SKM-1 treated with dmso at 0.1 percent for 144 hours (cell line): ENCODE measurements at regions not wholly inside any gene's neighbourhood (a gene's known extent, or its start where the extent isn't known, plus 50 kb on each side); places are given as distances from the start of the nearest gene placed in this dataset.
"Not testable (repeated sequence)": the region's sequence is repeated elsewhere in the genome, so short reads cannot be mapped to it uniquely, and the experiment has no call there.

Experiments
- DNase-seq: peaks from one replicate; lab custom pipeline; 2025; ENCODE audit not compliant: unreplicated experiment; lab: John Stamatoyannopoulos, UW

DNA sequence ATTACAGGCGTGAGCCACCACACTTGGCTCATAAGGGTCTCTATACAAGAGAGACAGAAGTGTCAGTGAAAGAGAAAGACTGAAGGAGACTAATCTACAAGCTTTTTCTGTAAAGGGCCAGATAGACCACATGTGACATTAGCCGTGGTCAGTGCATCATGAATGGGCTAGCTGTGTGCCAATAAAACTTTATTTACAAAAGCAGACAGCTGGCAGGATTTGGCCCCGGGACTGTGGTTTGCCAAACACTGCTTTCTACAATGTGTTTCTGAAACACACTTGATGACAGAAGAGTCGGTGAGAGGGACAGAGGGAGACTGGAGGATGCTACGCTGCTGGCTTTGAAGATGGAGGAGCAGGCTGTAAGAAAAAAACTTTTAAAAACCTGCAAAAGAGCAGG, 285.4 kb downstream of the TFAP2C start:
- DNase-seq: no peak

DNA sequence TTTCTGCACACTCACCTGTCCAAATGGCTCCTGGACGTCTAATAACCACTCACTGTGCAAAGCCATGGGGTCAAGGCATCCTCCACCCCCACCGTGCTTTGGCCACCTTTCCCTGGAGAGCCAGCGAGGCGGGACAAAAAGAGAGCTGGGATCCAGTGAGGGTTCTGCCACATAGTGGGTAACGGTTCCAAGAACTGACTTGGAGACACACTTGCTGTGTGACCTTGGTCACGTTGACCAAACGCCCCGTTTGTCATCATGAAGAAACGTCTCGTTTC, 287.2 kb downstream of the TFAP2C start:
- DNase-seq: no peak

DNA sequence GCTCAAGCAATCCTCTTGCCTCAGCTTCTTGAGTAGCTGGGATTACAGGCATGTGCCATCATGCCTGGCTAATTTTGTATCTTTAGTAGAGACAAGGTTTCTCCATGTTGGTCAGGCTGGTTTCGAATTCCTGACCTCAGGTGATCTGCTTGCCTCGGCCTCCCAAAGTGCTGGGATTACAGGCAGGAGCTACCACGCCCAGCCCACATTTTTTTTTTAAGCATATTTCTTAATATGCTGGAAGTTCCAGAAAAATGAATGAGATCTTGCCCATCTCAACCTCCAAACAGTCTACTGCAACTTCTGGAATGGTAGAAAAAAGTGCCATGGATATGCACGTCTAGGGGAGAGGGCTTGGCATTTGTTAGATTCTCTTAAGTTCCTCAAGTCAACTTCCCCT, 290.9 kb downstream of the TFAP2C start:
- not testable (repeated sequence) for DNase-seq

DNA sequence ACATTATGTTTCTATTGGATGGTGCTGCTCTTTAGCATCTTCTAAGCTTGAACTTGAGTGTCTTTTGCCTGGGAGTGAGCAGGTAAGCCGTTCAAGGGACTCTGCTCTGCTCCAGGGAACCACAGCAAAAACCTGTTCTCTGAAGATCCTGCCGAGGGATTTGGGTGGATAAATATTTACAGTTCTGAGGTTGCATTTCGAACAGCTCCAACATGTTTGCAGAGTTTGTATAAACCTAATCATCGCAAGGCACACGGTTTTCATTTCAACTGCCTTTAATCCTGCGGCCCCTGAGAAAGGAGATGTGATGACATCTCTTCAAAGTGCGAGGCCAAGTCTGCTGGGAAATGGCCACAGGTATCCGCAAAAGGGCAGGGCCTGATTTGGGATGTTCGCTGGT, 293.4 kb downstream of the TFAP2C start:
- DNase-seq: no peak

DNA sequence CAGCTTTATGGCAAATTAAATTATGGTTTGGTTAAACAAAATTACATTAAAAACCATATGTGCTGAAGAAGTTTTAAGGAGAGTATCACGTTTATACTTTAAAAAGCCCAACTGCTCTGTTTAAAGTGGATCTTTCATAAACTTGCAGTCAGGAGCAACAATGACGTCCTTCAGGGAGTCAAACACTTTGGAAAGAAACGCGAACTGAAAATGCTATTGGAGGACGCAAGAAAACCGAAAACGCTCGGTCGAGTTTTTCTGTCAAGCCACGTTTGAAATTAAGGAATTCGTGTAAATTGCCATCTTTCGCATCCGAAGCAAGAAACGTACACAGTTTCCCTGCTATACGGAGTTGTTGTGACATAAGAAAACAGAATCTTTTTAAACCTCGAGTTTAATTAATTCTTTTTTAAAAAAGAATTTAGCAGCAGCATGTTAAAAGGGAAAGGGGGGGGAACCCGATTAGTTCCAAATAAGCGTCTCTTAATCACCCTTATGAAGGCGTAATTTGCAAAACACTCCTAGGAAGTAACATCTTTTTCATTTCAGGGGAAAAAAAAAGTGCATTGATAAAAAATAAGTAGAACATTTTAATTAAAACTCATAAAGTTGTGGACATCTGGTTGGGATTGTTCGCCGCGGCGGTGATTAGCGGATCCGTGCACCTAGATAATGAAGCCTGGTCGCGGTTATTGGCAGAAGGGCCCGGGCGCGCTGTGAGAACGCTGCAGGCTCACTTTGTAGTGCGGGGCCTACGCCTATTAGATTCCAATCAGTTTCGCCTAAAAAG, 295.4 kb downstream of the TFAP2C start:
- no peak for DNase-seq

DNA sequence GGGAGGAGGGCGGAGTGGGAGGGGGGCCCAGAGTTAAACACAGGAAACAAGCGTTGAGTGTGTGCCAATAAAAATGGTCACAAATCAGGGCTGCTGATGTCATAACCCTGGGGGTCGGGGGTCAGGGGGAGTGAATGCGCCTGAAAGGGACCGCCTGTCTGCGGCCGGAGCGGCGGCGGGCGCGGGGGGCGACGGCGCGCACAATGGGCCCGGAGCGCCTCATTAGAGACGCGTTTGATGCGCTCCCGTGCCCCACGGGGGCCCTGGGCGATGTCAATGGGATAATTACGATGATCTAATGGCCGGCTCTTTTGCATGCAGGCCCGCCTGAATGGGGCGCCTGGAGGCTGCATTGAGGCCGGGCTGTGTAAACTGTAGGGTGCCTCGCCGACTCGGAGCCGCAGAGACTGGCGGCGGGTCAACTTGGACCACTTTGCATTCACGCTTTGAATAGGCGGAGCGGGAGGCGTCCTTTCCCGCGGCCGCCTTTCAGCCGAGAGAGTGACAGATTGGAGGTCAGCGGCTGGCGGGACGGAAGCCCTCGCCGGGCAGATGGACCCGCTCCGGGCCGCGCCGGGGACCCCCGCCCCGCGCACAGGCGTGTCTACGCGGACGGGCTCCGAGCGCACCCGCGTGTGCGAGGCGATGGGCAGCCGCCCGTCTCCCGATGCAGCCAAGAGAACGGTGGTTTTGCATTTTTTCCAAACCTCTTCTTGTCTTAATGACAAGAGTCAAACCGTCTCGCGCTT, 296.1 kb downstream of the TFAP2C start:
- no peak for DNase-seq

DNA sequence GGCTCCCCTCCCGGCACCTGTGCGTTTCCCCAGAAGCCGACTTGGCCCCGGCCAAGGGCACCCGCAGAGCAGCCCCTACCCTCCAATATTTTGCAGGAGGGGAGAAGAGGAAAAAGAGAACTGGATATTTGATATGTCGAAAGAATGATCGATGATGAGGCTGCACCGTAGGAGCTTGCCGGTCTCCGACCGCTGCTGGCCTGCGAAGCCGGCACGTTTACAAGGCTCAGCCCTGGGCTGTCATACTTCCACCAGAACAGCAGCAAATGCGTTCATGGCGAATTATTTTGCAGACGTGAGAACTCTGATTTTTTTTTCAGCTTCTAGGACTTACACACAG, 296.7 kb downstream of the TFAP2C start:
- no peak for DNase-seq

DNA sequence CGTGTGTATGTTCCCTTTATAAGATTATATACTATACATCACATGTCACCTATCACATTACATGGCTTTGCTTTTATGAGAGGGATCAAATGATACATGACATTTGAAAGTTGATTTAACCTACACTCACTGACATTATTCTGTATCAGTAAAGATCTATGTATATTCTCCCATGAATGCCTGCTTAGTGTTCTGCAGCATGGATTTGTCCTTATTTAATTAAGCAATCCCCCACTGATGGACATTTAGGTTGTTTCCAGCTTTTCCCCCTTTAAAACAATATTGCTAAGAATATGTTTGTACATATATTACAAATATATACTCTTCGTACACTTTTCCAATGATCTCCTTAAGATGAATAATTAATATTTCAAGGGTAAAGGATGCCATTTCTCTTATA, 297.4 kb downstream of the TFAP2C start:
- no peak for DNase-seq

DNA sequence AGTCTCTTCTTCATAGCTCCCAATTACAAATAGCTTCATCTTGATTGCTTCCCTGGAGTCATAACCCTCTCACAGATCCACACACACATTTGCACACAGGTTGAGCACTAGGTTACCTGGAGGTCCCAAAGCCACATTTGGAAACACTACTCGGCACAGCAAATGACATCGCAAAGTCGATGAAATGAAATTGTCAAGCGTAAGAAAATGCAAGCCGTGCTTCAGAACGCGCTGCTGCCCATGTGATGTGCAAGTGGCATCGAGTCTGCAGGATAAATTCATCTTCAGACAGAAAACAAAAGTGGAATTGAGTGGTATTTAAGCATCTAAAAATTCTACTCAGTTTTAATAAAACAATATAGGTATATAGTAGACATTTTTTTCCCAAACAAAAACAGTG, 298.0 kb downstream of the TFAP2C start:
- no peak for DNase-seq

DNA sequence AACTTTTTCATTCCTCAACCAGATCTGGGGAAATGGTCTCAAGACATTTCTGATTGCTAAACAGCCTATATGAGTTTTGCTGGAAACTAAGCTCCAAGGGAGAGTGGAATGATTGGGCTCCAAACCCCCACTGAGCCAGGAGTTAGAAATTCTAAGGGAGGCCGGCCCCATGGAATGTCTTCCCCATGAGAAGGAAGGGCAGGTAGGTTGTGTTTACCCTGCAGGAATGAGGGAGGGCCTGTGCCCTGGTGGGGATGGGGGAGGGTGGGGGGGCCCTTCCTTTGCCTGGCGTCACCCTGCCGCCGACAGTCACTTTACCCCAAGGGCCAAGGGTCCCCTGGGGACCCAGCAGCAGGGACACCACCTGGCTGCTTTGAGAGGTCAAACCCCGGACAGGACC, 298.9 kb downstream of the TFAP2C start:
- DNase-seq: no peak

DNA sequence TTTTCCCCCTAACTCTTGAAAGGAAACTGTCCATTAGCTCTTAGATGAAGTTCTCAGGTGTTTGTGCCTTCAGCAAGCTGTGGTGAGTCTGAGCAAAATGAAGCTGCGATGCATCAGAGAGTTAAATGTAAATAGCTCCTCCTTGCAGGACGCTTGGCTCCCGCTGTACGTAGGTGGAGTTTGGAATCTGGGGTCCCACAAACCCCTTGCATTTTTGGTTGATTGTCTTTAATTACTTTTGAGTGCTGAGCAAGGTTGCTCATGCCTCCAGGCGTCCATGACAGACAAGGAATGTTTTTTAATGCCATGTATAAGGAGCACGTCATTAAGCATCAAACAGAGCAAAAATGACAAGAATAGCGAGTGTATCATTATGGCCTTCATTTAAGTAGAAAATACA, 300.5 kb downstream of the TFAP2C start:
- DNase-seq: no peak

DNA sequence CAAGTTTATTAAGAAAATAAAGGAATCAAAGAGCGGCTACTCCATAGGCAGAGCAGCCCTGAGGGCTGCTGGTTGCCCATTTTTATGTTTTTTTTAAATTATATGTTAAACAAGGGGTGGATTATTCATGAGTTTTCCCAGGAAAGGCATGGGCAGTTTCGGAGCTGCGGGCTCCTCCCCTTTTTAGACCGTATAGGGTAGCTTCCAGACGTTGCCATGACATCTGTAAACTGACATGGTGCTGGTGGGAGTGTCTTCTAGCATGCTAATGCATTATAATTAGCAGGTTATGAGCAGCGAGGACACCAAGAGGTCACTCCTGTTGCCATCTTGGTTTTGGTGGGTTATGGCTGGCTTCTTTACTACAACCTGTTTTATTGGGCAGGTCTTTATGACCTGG, 301.8 kb downstream of the TFAP2C start:
- DNase-seq: no peak

DNA sequence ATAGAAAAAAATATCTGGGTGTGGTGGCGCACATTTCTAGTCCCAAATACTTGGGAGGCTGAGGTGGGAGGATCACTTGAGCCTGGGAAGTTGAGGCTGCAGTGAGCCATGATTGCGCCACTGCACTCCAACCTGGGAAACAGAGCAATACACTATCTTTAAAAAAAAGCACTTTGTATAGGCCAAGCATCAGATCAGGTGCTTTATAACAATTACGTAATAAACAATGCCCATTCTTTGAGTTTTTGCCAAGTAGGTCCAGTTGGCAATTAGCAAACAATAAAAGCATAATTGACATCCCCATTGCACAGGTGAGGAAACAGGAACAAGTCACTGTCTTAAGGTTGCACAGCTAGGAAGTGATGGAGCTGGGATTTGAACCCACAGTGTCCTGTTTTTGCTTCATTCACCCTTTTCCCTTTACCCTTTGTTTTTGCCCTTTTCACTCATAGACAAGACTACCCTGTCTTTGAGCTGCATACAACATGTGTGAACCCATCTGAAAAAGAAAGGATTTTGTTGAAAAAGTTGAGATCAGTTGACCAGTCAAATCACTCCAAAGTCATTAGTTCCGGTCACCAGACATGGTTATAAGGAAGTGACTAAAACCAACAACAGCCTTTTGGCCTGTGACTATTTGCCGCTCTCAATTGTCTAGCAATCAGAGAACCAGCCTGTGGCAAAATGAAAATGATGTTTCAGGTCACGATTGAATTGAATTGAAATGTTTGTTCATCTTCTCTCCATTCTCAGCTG, 303.6 kb downstream of the TFAP2C start:
- no peak for DNase-seq

DNA sequence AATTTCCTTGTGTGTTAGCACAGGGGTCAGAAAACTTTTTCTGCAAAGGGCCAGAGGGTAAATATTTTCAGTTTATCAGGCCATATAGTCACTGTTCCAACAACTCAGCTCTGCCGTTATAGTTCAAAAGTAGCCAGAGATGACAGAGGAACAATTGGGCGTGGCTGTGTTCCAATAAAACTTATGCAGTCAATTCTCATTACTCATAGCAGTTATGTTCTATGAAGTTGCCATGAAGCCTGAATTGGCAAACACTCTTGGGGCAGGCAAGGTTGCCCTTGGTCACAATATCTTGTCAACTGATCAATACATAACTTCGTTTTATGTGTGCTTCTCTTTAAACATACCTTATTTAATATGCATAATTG, 304.2 kb downstream of the TFAP2C start:
- DNase-seq: no peak

DNA sequence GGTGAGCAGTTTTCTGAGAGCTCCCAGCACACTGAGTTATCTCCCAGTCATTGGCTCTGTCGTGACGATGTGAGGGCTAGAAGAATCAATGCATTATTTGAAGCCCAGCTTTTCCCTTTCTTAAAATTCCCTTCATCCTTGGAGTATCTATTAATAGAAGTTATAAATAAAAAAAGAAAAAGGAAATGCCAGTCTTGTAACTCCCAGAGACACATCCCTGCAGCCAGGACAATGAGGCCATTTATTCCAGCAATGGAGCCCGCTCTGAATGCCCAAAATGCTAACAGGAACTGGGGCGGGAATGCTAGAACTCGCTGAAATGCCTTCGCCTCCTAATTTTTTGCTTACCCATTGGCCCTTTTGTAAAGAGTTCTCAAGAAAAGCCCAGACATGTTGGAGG, 305.8 kb downstream of the TFAP2C start:
- no peak for DNase-seq

DNA sequence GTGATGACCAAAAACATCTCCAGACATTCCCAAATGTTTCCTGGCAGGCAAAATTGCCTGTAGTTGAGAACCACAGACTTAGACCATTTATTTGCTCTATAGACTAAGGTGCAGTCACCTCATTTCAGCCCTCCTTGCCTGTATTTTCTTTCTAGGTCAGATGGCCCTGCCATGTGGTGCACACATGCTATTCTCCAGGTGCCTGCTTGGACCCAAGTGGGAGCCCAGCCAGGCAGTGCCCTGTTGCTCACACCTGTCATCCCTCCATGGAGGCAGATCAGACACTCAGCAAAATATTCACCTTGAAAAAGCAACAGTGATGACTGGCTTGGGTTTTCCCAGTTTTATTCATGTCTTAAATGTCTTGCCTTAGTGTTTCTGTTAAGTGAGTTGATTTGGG, 311.4 kb downstream of the TFAP2C start:
- DNase-seq: no peak

DNA sequence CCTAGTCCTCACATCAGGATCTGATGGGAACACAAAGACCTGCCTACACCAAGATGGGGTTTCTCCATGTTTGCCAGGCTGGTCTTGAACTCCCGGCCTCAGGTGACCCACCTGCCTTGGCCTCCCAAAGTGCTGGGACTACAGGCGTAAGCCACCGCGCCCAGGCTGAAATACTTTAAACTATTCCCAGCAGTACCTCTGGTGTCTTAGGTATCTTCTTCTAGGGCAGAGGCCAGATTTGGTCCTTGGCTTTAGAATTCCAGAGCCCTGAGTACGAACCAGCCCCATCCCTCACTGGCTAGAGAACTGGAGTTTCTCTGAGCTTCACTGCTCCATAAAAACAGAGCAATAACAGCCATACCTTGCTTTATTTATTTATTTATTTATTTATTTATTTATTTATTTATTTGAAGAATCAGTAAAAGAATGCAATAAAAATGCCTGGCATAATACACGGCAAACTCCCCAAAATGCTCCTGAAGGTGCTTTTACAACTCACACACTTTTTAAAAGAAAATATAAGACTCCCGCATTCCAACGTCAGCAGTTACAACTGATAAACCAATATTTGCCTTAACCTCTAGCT, 312.1 kb downstream of the TFAP2C start:
- no peak for DNase-seq

DNA sequence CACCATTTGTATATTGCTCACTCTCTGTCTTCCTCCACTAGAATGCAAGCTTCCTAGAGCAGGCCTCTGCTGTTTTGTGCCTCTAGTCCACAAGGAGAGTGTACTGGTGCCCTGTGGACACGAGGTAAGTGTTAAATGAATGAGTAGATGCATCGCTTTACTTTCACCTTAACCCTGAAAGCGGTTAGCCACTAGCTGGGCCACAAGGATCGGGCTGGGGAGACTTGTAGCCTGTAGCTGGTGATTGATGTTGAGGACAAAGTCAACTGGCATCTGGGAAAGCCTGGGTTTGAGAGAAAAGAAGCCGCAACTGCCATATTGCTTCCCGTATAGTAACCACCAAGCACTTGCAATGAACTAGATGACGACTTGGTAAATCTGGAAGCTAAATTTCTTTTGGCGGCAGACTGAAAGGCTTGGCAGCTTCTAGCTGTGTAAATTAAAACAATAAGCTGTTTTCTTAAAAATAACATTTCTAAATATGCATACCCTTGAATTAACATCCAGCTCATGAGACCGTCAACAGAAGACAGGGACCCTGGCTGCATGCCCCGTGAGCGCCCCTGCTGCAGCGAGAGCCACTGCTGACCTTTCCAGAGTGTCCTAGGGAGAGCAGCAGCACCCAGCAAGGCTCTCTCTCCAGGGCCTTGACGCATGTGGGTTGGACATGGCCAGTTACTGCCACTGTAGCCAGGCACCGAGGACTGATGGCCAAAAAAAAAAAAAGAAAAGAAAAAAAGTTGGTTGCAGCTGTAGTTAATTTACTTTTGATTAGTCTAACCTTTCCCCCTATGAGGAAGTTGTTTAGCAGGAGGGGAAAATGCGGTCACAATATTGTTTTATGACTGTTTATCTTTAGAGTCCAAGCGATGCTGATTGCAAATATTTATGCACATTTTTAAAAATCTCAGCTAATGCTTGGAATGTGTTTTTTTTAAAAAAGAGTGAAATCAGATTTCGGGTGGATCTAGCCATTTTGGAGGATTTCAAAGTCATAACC, 315.1 kb downstream of the TFAP2C start:
- no peak for DNase-seq

DNA sequence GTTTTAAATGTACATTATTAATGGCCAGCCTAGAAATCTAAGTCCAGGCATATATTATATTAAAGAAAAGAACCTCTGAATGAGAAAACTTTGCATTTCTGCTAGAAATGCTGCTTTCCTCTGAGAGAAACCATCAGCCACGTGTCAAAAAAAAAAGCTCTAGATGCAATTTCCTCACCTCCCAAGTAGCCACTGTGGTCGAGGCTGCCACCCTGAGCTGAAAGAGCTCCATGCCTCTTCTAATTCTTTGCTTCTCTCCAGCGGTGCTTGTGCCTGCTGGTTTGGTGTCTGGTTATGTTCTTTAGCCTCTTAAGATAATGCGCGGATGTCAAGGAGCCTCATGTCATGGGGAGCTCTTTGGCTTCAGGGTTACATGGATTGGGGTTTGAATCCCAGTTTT, 316.0 kb downstream of the TFAP2C start:
- no peak for DNase-seq

DNA sequence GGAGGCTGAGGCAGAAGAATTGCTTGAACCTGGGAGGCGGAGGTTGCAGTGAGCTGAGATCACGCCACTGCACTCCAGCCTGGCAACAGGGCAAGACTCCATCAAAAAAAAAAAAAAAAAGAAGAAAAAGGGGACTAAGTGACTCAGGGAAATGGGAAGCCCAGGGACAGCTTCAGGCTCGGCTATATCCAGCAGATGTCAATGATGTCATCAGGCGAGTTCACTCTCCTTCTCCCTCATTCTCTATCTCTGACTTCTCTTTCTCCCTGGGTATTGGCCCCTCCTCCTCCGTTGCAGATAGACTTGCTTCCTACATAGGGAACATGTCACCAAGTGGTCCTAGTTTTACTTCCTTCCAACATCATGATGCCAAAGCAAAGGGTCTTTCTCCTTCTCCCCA, 316.8 kb downstream of the TFAP2C start:
- no peak for DNase-seq

DNA sequence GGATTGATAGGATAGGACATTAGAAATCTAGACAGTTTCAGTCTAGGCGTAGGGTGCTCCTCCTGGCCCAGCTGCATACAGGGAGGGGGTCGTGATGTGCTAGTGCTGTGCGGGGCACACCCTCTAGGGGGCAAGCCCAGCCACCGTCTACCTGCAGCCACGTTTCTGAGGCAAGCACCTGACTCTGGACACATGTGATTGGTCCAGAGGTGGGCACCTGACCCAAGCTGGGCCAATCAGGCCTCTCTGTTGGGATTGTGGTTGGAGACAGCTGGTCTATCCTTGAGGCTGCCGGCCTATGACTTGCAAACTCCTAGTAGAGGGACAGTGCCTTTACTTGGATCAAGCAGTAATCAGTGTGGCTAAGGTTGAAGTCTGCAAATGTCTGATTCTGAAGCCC, 317.1 kb downstream of the BMP7 start:
- no peak for DNase-seq
